ENCODE measurements at regions not wholly inside any gene's neighbourhood (a gene's known extent, or its start where the extent isn't known, plus 50 kb on each side); places are given as distances from the start of the nearest gene placed in this dataset.

- no peak for TF ChIP-seq MAX (IDR thresholded peaks at IDR 0.05)
- TF ChIP-seq CREB1 (IDR thresholded peaks at IDR 0.05; ENCODE audit: low read depth): no peak
- no peak for TF ChIP-seq REST (IDR thresholded peaks at IDR 0.05; ENCODE audit: low read depth)
- no peak for TF ChIP-seq FOXM1 (IDR thresholded peaks at IDR 0.05; ENCODE audit: borderline replicate concordance, low read depth)
- no peak for TF ChIP-seq RAD21 (IDR thresholded peaks at IDR 0.05; ENCODE audit: low read depth)
- TF ChIP-seq YY1 (IDR thresholded peaks at IDR 0.05; ENCODE audit: low read depth): no peak
- no peak for TF ChIP-seq NFIC (IDR thresholded peaks at IDR 0.05)
- no peak for TF ChIP-seq TEAD4 (IDR thresholded peaks at IDR 0.05)
- no peak for TF ChIP-seq EP300 (IDR thresholded peaks at IDR 0.05; ENCODE audit: borderline replicate concordance)
- no peak for TF ChIP-seq ZBTB7A (IDR thresholded peaks at IDR 0.05; ENCODE audit: low read depth)
Measured at GRCh38 chr10:33643042-33643441, 308.6 kb upstream of the NRP1 start.

- TF ChIP-seq FOXM1 (IDR thresholded peaks at IDR 0.05; ENCODE audit: borderline replicate concordance, low read depth) (no peak), REST (IDR thresholded peaks at IDR 0.05; ENCODE audit: low read depth) (no peak), RAD21 (IDR thresholded peaks at IDR 0.05; ENCODE audit: low read depth) (no peak), ZBTB7A (IDR thresholded peaks at IDR 0.05; ENCODE audit: low read depth) (no peak), TCF12 (IDR thresholded peaks at IDR 0.05; ENCODE audit: low read depth) (no peak), CEBPB (IDR thresholded peaks at IDR 0.05) (no peak), EP300 (IDR thresholded peaks at IDR 0.05; ENCODE audit: borderline replicate concordance) (no peak), YY1 (IDR thresholded peaks at IDR 0.05; ENCODE audit: low read depth) (no peak), CREB1 (IDR thresholded peaks at IDR 0.05; ENCODE audit: low read depth) (no peak), TAF1 (IDR thresholded peaks at IDR 0.05; ENCODE audit: low read depth) (no peak), NFIC (IDR thresholded peaks at IDR 0.05) (no peak), USF1 (IDR thresholded peaks at IDR 0.05) (no peak), MAX (IDR thresholded peaks at IDR 0.05) (no peak), EGR1 (IDR thresholded peaks at IDR 0.05) (no peak), TEAD4 (IDR thresholded peaks at IDR 0.05) (no peak)
Measured at GRCh38 chr10:33638891-33639290, 304.4 kb upstream of the NRP1 start.

- TF ChIP-seq EP300 (IDR thresholded peaks at IDR 0.05; ENCODE audit: borderline replicate concordance) (no peak), NFIC (IDR thresholded peaks at IDR 0.05) (no peak), USF1 (IDR thresholded peaks at IDR 0.05) (no peak), CREB1 (IDR thresholded peaks at IDR 0.05; ENCODE audit: low read depth) (no peak), FOXM1 (IDR thresholded peaks at IDR 0.05; ENCODE audit: borderline replicate concordance, low read depth) (no peak), YY1 (IDR thresholded peaks at IDR 0.05; ENCODE audit: low read depth) (no peak), TAF1 (IDR thresholded peaks at IDR 0.05; ENCODE audit: low read depth) (no peak), REST (IDR thresholded peaks at IDR 0.05; ENCODE audit: low read depth) (no peak), TEAD4 (IDR thresholded peaks at IDR 0.05) (no peak), MAX (IDR thresholded peaks at IDR 0.05) (no peak), RAD21 (IDR thresholded peaks at IDR 0.05; ENCODE audit: low read depth) (no peak), CEBPB (IDR thresholded peaks at IDR 0.05) (no peak), ZBTB7A (IDR thresholded peaks at IDR 0.05; ENCODE audit: low read depth) (no peak), TCF12 (IDR thresholded peaks at IDR 0.05; ENCODE audit: low read depth) (no peak)
Measured at GRCh38 chr10:33638374-33638773, 303.9 kb upstream of the NRP1 start.

- TF ChIP-seq EP300 (IDR thresholded peaks at IDR 0.05; ENCODE audit: borderline replicate concordance) (no peak), MAX (IDR thresholded peaks at IDR 0.05) (no peak), FOXM1 (IDR thresholded peaks at IDR 0.05; ENCODE audit: borderline replicate concordance, low read depth) (no peak), USF1 (IDR thresholded peaks at IDR 0.05) (no peak), NFIC (IDR thresholded peaks at IDR 0.05) (no peak), TEAD4 (IDR thresholded peaks at IDR 0.05) (no peak), CREB1 (IDR thresholded peaks at IDR 0.05; ENCODE audit: low read depth) (no peak)
Measured at GRCh38 chr10:33635967-33636515, 301.6 kb upstream of the NRP1 start.
